ENCODE measurements at regions not wholly inside any gene's neighbourhood (a gene's known extent, or its start where the extent isn't known, plus 50 kb on each side); places are given as distances from the start of the nearest gene placed in this dataset.

DNA sequence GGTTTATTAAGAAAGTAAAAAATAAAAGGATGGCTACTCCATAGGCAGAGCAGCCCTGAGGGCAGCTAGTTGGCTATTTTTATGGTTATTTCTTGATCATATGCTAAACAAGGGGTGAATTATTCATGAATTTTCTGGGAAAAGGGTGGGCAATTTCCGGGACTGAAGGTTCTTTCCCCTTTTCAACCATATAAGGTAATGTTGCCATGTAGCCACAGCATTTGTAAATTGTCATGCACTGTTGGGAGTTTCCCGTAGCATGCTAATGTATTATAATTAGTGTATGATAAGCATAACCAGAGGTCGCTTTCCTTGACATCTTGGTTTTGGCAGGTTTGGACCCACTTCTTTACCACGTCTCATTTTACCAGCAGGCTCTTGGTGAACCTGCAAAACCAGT is 610.4 kb upstream of the B3GAT1 start:
- H3K4me3 ChIP-seq (ENCODE audit: extremely low read depth in 1 of 4, insufficient read depth in 2 of 4, low read depth in 3 of 4, low read length in 4 of 4): no peak overlapping the region
- H3K27me3 ChIP-seq (replicated peaks in 1 of 4; ENCODE audit: control insufficient read depth in 3 of 4, extremely low read depth in 1 of 4, insufficient read depth in 3 of 4, low read length in 3 of 4): no peaks in the 10 kb centered on the region
- no peak overlapping the region for H3K56ac ChIP-seq (replicated peaks; ENCODE audit: insufficient read length, low read depth, low read length)
- no peaks in the 10 kb centered on the region for H3K79me2 ChIP-seq (ENCODE audit: control insufficient read depth in 1 of 2, insufficient read depth in 2 of 2, low read length in 2 of 2)
- 91% methylated on average over 4 of the region's 4 CpGs; no CpG with 5 or more reads in 1 of the 2 experiments for WGBS, 2 experiments (ENCODE audit: extremely low coverage in 1 of 2, insufficient coverage in 1 of 2, insufficient read length in 1 of 2, insufficient replicate concordance in 2 of 2, low coverage in 1 of 2, low lambda C conversion rate in 2 of 2, missing lambda C conversion rate in 1 of 2)
- H3K27ac ChIP-seq (ENCODE audit: low read depth, low read length): no peak overlapping the region
- CTCF ChIA-PET (ENCODE audit: partially characterized antibody): no interaction called here
- H3K23me2 ChIP-seq (ENCODE audit: low read depth, low read length): peaks cover 2% of the 10 kb centered on the region; the same call in 1 of the 2 replicates
- H2AK5ac ChIP-seq (ENCODE audit: low read depth, low read length): no peak overlapping the region
- H2BK12ac ChIP-seq (ENCODE audit: low read depth, low read length): no peak overlapping the region
- no peak overlapping the region for H3K9ac ChIP-seq (replicated peaks in 1 of 4; ENCODE audit: extremely low read depth in 1 of 4, low read depth in 3 of 4, low read length in 3 of 4)
- no peak overlapping the region for H4K5ac ChIP-seq (ENCODE audit: insufficient read length, low read depth, low read length)
- POLR2A ChIA-PET (ENCODE audit: partially characterized antibody): no interaction called here
- H2BK20ac ChIP-seq (ENCODE audit: low read length): no peak overlapping the region
- no peak overlapping the region for H3K4ac ChIP-seq (replicated peaks; ENCODE audit: insufficient read length, low read depth, low read length)
- H3K4me1 ChIP-seq (replicated peaks in 1 of 4; ENCODE audit: control insufficient read depth in 3 of 4, insufficient read depth in 4 of 4, low read length in 3 of 4): peaks cover 0 to 4% (median 2%) of the 10 kb centered on the region in 4 experiments; a peak in 2 of 7 replicates
- H2BK5ac ChIP-seq (ENCODE audit: low read depth, low read length): no peak overlapping the region
- no peaks in the 10 kb centered on the region for H3K79me1 ChIP-seq (ENCODE audit: low read depth, low read length)
- no peak overlapping the region for H3K4me2 ChIP-seq (ENCODE audit: insufficient read depth in 1 of 2, low read depth in 2 of 2, low read length in 2 of 2)
- DNase-seq (ENCODE audit: low read depth in 1 of 2, low spot score in 2 of 2): no peak
- no peak overlapping the region for H3K23ac ChIP-seq (ENCODE audit: insufficient read length)
- H2BK15ac ChIP-seq (ENCODE audit: low read length): no peak overlapping the region
- peak; percentile 75 for TF ChIP-seq SRF (IDR thresholded peaks at IDR 0.05; ENCODE audit: low read depth, low read length)
- no peak for TF ChIP-seq NRF1 (IDR thresholded peaks at IDR 0.05; ENCODE audit: low read depth, low read length)
- TF ChIP-seq CBX5 (IDR thresholded peaks at IDR 0.05; ENCODE audit: low read depth, low read length): no peak
- H4K91ac ChIP-seq (replicated peaks; ENCODE audit: insufficient read length, low read length): no peak overlapping the region
- 0 out of 4 replicates have a peak, but pooled peaks cover 5 to 6% of the 10 kb centered on the region in 2 experiments for H3K9me3 ChIP-seq (ENCODE audit: insufficient read depth in 2 of 2, low read depth in 1 of 2, low read length in 1 of 2)
- no peaks in the 10 kb centered on the region; a peak in 1 of 8 replicates for H3K36me3 ChIP-seq (ENCODE audit: control insufficient read depth in 2 of 4, insufficient read depth in 4 of 4, low read length in 3 of 4)
- no peak overlapping the region for H2BK120ac ChIP-seq (replicated peaks; ENCODE audit: low read depth, low read length)
- no peak overlapping the region for H3K14ac ChIP-seq (ENCODE audit: insufficient read length)
- no peak for FAIRE-seq
- H4K8ac ChIP-seq (ENCODE audit: extremely low read depth, insufficient read depth, low read length): no peak overlapping the region
- H4K20me1 ChIP-seq (replicated peaks in 1 of 2; ENCODE audit: control insufficient read depth in 1 of 2, insufficient read depth in 2 of 2, low read length in 2 of 2): no peaks in the 10 kb centered on the region
- no peak overlapping the region for H3K18ac ChIP-seq (ENCODE audit: extremely low read depth, low read length)
- H2AFZ ChIP-seq (ENCODE audit: low read length): no peak overlapping the region
